ENCODE measurements at regions not wholly inside any gene's neighbourhood (a gene's known extent, or its start where the extent isn't known, plus 50 kb on each side); places are given as distances from the start of the nearest gene placed in this dataset.

- TF ChIP-seq, protein P1, sequence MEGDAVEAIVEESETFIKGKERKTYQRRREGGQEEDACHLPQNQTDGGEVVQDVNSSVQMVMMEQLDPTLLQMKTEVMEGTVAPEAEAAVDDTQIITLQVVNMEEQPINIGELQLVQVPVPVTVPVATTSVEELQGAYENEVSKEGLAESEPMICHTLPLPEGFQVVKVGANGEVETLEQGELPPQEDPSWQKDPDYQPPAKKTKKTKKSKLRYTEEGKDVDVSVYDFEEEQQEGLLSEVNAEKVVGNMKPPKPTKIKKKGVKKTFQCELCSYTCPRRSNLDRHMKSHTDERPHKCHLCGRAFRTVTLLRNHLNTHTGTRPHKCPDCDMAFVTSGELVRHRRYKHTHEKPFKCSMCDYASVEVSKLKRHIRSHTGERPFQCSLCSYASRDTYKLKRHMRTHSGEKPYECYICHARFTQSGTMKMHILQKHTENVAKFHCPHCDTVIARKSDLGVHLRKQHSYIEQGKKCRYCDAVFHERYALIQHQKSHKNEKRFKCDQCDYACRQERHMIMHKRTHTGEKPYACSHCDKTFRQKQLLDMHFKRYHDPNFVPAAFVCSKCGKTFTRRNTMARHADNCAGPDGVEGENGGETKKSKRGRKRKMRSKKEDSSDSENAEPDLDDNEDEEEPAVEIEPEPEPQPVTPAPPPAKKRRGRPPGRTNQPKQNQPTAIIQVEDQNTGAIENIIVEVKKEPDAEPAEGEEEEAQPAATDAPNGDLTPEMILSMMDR (IDR thresholded peaks at IDR 0.05; ENCODE audit: insufficient read depth, low read depth, low read length), result no peak
- no peak for TF ChIP-seq EZH2 (IDR thresholded peaks at IDR 0.05; ENCODE audit: insufficient read depth, low read length)
- Mint-ChIP-seq H3K4me1 (ENCODE audit: low read depth, unreplicated experiment) (no peaks in the 10 kb centered on the region), H3K27me3 (ENCODE audit: low read depth, unreplicated experiment) (peaks cover 5% of the 10 kb centered on the region), H3K9me3 (ENCODE audit: unreplicated experiment) (peaks cover 2% of the 10 kb centered on the region), H3K4me3 (ENCODE audit: unreplicated experiment) (no peak overlapping the region), H3K36me3 (ENCODE audit: low read depth, unreplicated experiment) (no peaks in the 10 kb centered on the region), H3K27ac (ENCODE audit: unreplicated experiment) (no peak overlapping the region)
- no peaks in the 10 kb centered on the region for H3K27me3 ChIP-seq (ENCODE audit: insufficient read depth, low read length)
- no peak overlapping the region for H3K27ac ChIP-seq (ENCODE audit: low read depth, low read length)
- H2AFZ ChIP-seq (ENCODE audit: low read depth, low read length), result no peak overlapping the region
- DNase-seq (ENCODE audit: low read depth) (no peak), FAIRE-seq (no peak)
- no peak overlapping the region for H3K9ac ChIP-seq (ENCODE audit: low read length)
- H3K4me1 ChIP-seq (ENCODE audit: insufficient read depth, low read length), result no peaks in the 10 kb centered on the region
- no peaks in the 10 kb centered on the region for H3K79me2 ChIP-seq (ENCODE audit: insufficient read depth, low read length)
- H3K9me3 ChIP-seq (ENCODE audit: insufficient read depth, low read depth, low read length), result no peaks in the 10 kb centered on the region
- no peak overlapping the region for H3K4me2 ChIP-seq (ENCODE audit: low read length)
- no peaks in the 10 kb centered on the region for H4K20me1 ChIP-seq (ENCODE audit: insufficient read depth, low read length)
- no peak overlapping the region for H3K4me3 ChIP-seq (ENCODE audit: insufficient read depth, low read depth, low read length)
- no peaks in the 10 kb centered on the region for H3K36me3 ChIP-seq (ENCODE audit: insufficient read depth, low read length)
Observed at GRCh38 chr10:84701370-84701720, 373.0 kb downstream of the CCSER2 start.

DNA sequence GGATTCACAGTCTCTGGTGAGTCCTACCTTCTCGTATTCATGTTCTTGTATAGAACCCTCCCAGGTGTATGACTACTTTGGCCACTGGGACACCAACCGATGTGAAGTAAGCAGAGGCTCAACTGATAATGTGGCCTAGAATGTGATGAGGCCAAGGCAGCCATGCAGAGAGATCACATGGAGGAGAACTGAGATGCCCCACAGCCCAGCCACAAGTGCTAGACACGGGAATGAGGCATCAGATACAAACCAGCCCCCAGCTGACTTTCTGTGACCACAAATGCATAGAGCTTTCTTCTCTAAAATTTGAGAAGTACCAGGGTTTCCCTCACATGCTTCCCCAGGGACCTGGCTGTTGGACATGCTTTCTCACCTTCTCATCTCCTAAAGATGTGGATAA lies 375.7 kb downstream of the CCSER2 start:
- Mint-ChIP-seq H3K27me3 (ENCODE audit: low read depth, unreplicated experiment) (no peaks in the 10 kb centered on the region), H3K9me3 (ENCODE audit: unreplicated experiment) (peaks cover 1% of the 10 kb centered on the region), H3K4me3 (ENCODE audit: unreplicated experiment) (no peak overlapping the region), H3K27ac (ENCODE audit: unreplicated experiment) (no peak overlapping the region), H3K36me3 (ENCODE audit: low read depth, unreplicated experiment) (no peaks in the 10 kb centered on the region), H3K4me1 (ENCODE audit: low read depth, unreplicated experiment) (peaks cover 3% of the 10 kb centered on the region)
- TF ChIP-seq EZH2 (IDR thresholded peaks at IDR 0.05; ENCODE audit: insufficient read depth, low read length), result no peak
- TF ChIP-seq, protein P1 (IDR thresholded peaks at IDR 0.05; ENCODE audit: insufficient read depth, low read depth, low read length), result no peak
- Histone ChIP-seq H3K27ac (ENCODE audit: low read depth, low read length) (no peak overlapping the region), H3K4me2 (ENCODE audit: low read length) (no peak overlapping the region), H3K36me3 (ENCODE audit: insufficient read depth, low read length) (no peaks in the 10 kb centered on the region), H3K79me2 (ENCODE audit: insufficient read depth, low read length) (no peaks in the 10 kb centered on the region), H3K4me3 (ENCODE audit: insufficient read depth, low read depth, low read length) (no peak overlapping the region), H3K9ac (ENCODE audit: low read length) (no peak overlapping the region), H3K9me3 (ENCODE audit: insufficient read depth, low read depth, low read length) (no peaks in the 10 kb centered on the region), H4K20me1 (ENCODE audit: insufficient read depth, low read length) (no peaks in the 10 kb centered on the region), H3K27me3 (ENCODE audit: insufficient read depth, low read length) (no peaks in the 10 kb centered on the region), H3K4me1 (ENCODE audit: insufficient read depth, low read length) (no peaks in the 10 kb centered on the region), H2AFZ (ENCODE audit: low read depth, low read length) (no peak overlapping the region)
- FAIRE-seq (no peak), DNase-seq (ENCODE audit: low read depth) (no peak)

GRCh38 chr10:84706431-84706830 lies 378.0 kb downstream of the CCSER2 start:
- no peak for FAIRE-seq

More at GRCh38 chr10:84706431-84706830, 378.0 kb downstream of the CCSER2 start:
- H3K27me3 ChIP-seq (ENCODE audit: insufficient read depth, low read length), result no peaks in the 10 kb centered on the region
- no peak overlapping the region for H2AFZ ChIP-seq (ENCODE audit: low read depth, low read length)
- H4K20me1 ChIP-seq (ENCODE audit: insufficient read depth, low read length), result no peaks in the 10 kb centered on the region
- no peak overlapping the region for H3K27ac ChIP-seq (ENCODE audit: low read depth, low read length)
- H3K27me3 Mint-ChIP-seq (ENCODE audit: low read depth, unreplicated experiment), result no peaks in the 10 kb centered on the region
- TF ChIP-seq, protein P1 (IDR thresholded peaks at IDR 0.05; ENCODE audit: insufficient read depth, low read depth, low read length), result no peak
- no peak for TF ChIP-seq EZH2 (IDR thresholded peaks at IDR 0.05; ENCODE audit: insufficient read depth, low read length)
- H3K79me2 ChIP-seq (ENCODE audit: insufficient read depth, low read length), result no peaks in the 10 kb centered on the region
- peaks cover 3% of the 10 kb centered on the region for H3K4me1 Mint-ChIP-seq (ENCODE audit: low read depth, unreplicated experiment)
- H3K4me3 ChIP-seq (ENCODE audit: insufficient read depth, low read depth, low read length), result no peak overlapping the region
- H3K4me2 ChIP-seq (ENCODE audit: low read length), result no peak overlapping the region
- H3K36me3 Mint-ChIP-seq (ENCODE audit: low read depth, unreplicated experiment), result no peaks in the 10 kb centered on the region
- H3K9ac ChIP-seq (ENCODE audit: low read length), result no peak overlapping the region
- H3K4me1 ChIP-seq (ENCODE audit: insufficient read depth, low read length), result no peaks in the 10 kb centered on the region
- no peaks in the 10 kb centered on the region for H3K9me3 Mint-ChIP-seq (ENCODE audit: unreplicated experiment)
- DNase-seq (ENCODE audit: low read depth), result no peak
- H3K9me3 ChIP-seq (ENCODE audit: insufficient read depth, low read depth, low read length), result no peaks in the 10 kb centered on the region
- H3K36me3 ChIP-seq (ENCODE audit: insufficient read depth, low read length), result no peaks in the 10 kb centered on the region
- H3K27ac Mint-ChIP-seq (ENCODE audit: unreplicated experiment), result no peak overlapping the region
- no peak overlapping the region for H3K4me3 Mint-ChIP-seq (ENCODE audit: unreplicated experiment)
